Peyer's patch (tissue), 4 donors: ENCODE measurements at regions not wholly inside any gene's neighbourhood (a gene's known extent, or its start where the extent isn't known, plus 50 kb on each side); places are given as distances from the start of the nearest gene placed in this dataset.

Source experiments
- POLR2A ChIP-seq, 2 donors: fragments of 450-650 bp; IDR thresholded peaks; one replicate each; pipeline ENCODE4 v1.5.1; 2017; ENCODE audit warnings: antibody characterized with exemption in 2 of 2, mild to moderate bottlenecking in 2 of 2, moderate library complexity in 2 of 2
- TF ChIP-seq, protein P1 (sequence below), 6 experiments: fragments of 450-650 bp in 4 of 6; fragments of 200-600 bp in 2 of 6; sonication (generic) in 1 of 6; IDR thresholded peaks; one replicate each; pipeline ENCODE4 v1.5.1; 2017 to 2019; ENCODE audit warnings: antibody characterized with exemption in 6 of 6, mild to moderate bottlenecking in 3 of 6, moderate library complexity in 1 of 6

DNA sequence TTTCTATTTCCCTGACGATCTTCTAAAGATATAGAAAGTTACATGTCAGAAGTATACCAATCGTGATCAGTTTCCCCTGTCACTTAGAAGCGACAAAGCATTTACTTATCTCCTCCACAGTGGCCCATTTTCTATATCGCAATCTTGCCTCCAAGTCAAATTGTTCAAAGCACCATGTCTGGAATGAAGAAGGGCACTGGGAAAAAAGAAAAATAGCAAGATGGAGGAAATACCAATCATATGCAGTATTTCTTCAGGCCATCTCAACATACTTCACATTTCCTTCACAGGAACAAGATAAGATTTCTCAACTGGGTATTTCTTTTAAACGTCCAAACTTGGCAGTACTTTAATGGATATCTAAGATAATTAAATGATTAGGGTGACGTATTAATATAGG, 63.3 kb upstream of the IL6 start:
- TF ChIP-seq, protein P1, sequence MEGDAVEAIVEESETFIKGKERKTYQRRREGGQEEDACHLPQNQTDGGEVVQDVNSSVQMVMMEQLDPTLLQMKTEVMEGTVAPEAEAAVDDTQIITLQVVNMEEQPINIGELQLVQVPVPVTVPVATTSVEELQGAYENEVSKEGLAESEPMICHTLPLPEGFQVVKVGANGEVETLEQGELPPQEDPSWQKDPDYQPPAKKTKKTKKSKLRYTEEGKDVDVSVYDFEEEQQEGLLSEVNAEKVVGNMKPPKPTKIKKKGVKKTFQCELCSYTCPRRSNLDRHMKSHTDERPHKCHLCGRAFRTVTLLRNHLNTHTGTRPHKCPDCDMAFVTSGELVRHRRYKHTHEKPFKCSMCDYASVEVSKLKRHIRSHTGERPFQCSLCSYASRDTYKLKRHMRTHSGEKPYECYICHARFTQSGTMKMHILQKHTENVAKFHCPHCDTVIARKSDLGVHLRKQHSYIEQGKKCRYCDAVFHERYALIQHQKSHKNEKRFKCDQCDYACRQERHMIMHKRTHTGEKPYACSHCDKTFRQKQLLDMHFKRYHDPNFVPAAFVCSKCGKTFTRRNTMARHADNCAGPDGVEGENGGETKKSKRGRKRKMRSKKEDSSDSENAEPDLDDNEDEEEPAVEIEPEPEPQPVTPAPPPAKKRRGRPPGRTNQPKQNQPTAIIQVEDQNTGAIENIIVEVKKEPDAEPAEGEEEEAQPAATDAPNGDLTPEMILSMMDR (IDR thresholded peaks at IDR 0.05): no peak
- TF ChIP-seq POLR2A (IDR thresholded peaks at IDR 0.05): no peak
